Right lobe of liver (tissue), 6 donors: ENCODE measurements at regions not wholly inside any gene's neighbourhood (a gene's known extent, or its start where the extent isn't known, plus 50 kb on each side); places are given as distances from the start of the nearest gene placed in this dataset.

ENCODE experiments used
- ATAC-seq, 4 donors: fragments of 200-7000 bp; cut with Tn5 transposase; one replicate each; pipeline ENCODE4 v1.9.1; 2020; ENCODE audit warnings: mild to moderate bottlenecking in 4 of 4, moderate library complexity in 4 of 4
- DNase-seq, 3 donors: peaks; one replicate each; pipeline ENCODE4 v3.0.0-alpha.2; 2020
- H3K27ac ChIP-seq, 3 donors: fragments of 200-600 bp; one replicate each; pipeline ENCODE4 v1.8.0; 2022
- H3K27me3 ChIP-seq, 2 donors: fragments of 200-600 bp; one replicate each; pipeline ENCODE4 v1.8.0; 2022
- H3K36me3 ChIP-seq, 4 donors: fragments of 200-600 bp; sonication (generic) in 1 of 4; one replicate each; pipeline versions ENCODE4 v1.5.1 to v1.8.0; 2017 to 2022; ENCODE audit warnings: control low read depth in 1 of 4
- H3K4me1 ChIP-seq, 4 donors: fragments of 200-600 bp; sonication (generic) in 1 of 4; one replicate each; pipeline versions ENCODE4 v1.5.1 to v1.8.0; 2017 to 2022; ENCODE audit warnings: control low read depth in 1 of 4
- H3K4me3 ChIP-seq, 3 donors: fragments of 200-600 bp; one replicate each; pipeline ENCODE4 v1.8.0; 2022
- H3K9me3 ChIP-seq, 4 donors: fragments of 200-600 bp; sonication (generic) in 1 of 4; one replicate each; pipeline versions ENCODE4 v1.5.1 to v1.8.0; 2017 to 2022; ENCODE audit warnings: control low read depth in 1 of 4
- POLR2A ChIP-seq: fragments of 450-650 bp; IDR thresholded peaks from one replicate; pipeline ENCODE4 v1.6.1; 2017; ENCODE audit warnings: antibody characterized with exemption, mild to moderate bottlenecking
- WGBS: methylation state at CpG from one replicate; pipeline ENCODE4 v1.1.6; 2018; ENCODE audit warnings: low coverage, low lambda C conversion rate; ENCODE audit not compliant: insufficient coverage; ENCODE audit errors: missing lambda C conversion rate; 5-methylcytosine and 5-hydroxymethylcytosine counted together
- intact Hi-C, 2 donors: fragments of 100-400 bp; cut with DNase I; formaldehyde crosslinking; loops; one replicate each; pipeline versions ENCODE4 v1.11.2 to v1.14.1; 2022
- TF ChIP-seq, protein P1 (sequence below), 4 donors: fragments of 200-600 bp in 3 of 4; fragments of 450-650 bp in 1 of 4; IDR thresholded peaks; one replicate each; pipeline versions ENCODE4 v1.5.1 to v1.8.0; 2016 to 2022; ENCODE audit warnings: antibody characterized with exemption in 4 of 4, mild to moderate bottlenecking in 2 of 4
- donor health status: DM: no; HTN: yes; CAD: no.
- donor health status: DM: no; HTN: no; CAD: no.
- donor health status: DM: no; HTN: no; CAD: no.
- donor health status: DM: no; HTN: yes; CAD: no.
- donor health status: DM: no; HTN: yes; CAD: no.

DNA sequence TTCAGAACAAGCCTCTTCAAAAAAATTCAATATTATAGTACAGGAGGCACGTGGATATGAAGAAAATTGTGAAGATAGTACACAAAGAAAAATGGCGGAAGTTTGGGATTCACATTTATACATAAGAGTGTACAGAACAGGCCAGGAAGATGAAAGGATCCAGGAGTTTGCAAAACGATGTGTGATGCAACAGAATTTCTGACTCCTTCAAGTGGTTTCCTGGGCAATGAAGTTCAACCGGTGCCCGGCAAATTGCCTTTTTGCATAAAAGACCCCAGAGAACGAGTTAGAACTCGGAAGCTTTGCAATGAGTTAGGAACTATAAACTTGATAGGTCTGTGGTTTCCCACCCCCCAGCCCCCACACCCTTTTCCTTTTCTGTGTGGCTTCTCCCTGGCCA, 189.1 kb downstream of the SALL1 start:
- intact Hi-C loops, result no loop called here

DNA sequence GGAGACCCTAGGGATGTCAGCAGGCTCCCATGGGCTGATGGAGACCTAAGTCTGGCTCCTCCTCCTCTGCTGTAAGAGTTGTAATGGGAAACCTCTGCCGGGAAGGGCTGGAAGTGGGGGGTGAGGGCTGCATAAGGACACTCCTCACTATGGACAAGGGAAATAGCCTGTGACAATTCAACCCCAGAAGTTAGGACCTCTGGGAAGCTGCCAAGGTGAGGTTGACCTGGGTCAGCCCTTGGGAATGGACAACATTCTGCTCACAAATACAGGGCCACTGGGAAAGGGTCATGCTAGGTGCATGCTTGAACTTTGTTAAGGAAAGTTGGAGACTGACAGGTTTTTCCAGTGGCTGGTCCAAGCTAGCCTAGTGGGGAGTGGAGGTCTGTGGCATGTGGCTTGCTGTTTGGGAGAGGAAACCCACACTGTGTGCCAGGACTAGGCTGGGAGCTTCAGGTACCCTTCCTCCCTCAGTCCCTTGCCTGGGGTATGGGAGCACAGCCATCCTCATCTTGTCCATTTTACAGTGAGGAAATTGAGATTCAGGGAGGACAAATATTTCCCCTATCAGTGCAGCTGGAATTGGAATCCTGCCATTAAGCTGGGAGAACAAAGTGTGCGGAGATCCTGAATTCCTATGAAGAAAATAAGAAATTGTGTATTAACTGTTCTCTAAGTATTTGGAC, 190.4 kb downstream of the SALL1 start:
- H3K4me1 ChIP-seq, result peaks cover 0 to 38% (median 8%) of the 10 kb centered on the region in 4 donors
- no peaks in the 10 kb centered on the region for H3K36me3 ChIP-seq
- intact Hi-C loops, result no loop called here
- H3K27me3 ChIP-seq, result no peaks in the 10 kb centered on the region
- WGBS, result 33% methylated on average over 1 of the region's 2 CpGs
- DNase-seq (peak; percentile 65 to 87 (median 66)), ATAC-seq (peak; percentile 82 to 89 (median 86))
- peak overlapping the region in 1 of 3 donors; percentile 67 for H3K27ac ChIP-seq
- H3K9me3 ChIP-seq, result no peaks in the 10 kb centered on the region
- TF ChIP-seq, protein P1, sequence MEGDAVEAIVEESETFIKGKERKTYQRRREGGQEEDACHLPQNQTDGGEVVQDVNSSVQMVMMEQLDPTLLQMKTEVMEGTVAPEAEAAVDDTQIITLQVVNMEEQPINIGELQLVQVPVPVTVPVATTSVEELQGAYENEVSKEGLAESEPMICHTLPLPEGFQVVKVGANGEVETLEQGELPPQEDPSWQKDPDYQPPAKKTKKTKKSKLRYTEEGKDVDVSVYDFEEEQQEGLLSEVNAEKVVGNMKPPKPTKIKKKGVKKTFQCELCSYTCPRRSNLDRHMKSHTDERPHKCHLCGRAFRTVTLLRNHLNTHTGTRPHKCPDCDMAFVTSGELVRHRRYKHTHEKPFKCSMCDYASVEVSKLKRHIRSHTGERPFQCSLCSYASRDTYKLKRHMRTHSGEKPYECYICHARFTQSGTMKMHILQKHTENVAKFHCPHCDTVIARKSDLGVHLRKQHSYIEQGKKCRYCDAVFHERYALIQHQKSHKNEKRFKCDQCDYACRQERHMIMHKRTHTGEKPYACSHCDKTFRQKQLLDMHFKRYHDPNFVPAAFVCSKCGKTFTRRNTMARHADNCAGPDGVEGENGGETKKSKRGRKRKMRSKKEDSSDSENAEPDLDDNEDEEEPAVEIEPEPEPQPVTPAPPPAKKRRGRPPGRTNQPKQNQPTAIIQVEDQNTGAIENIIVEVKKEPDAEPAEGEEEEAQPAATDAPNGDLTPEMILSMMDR (IDR thresholded peaks at IDR 0.05), result no peak
- H3K4me3 ChIP-seq, result no peak overlapping the region

More for the DNA sequence above, 189.1 kb downstream of the SALL1 start:
- H3K27ac ChIP-seq, result no peak overlapping the region
- ATAC-seq, result no peak
- H3K4me1 ChIP-seq, result peaks cover 0 to 35% (median 8%) of the 10 kb centered on the region in 4 donors
- no peak overlapping the region for H3K4me3 ChIP-seq
- no peaks in the 10 kb centered on the region for H3K9me3 ChIP-seq
- WGBS, result 79% methylated on average over 7 of the region's 7 CpGs
- DNase-seq, result no peak
- H3K36me3 ChIP-seq, result no peaks in the 10 kb centered on the region
- no peaks in the 10 kb centered on the region for H3K27me3 ChIP-seq
- TF ChIP-seq, protein P1 (IDR thresholded peaks at IDR 0.05), result no peak
- no peak for TF ChIP-seq POLR2A

DNA sequence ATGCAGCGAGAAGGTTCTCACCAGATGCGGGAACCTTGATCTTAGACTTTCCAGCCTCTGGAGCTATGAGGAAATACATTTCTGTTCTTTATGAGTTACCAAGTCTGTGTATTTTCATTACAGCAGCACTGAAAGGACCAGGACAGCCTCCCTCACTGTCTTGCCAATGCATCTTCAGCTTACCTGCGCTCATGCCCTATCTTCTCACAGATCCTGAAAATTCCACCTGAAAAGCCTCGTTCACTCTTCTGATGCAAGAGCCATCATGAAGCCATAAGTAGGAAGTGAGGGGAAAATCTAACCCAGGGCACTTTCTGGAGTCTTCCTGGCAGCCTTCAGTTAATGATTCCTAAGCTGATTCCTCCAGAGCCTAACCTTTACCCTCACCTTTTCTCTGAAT, 194.0 kb downstream of the SALL1 start:
- DNase-seq, result no peak
- no peak for ATAC-seq
- Histone ChIP-seq H3K27ac (no peak overlapping the region), H3K4me3 (no peak overlapping the region), H3K27me3 (no peaks in the 10 kb centered on the region), H3K9me3 (no peaks in the 10 kb centered on the region), H3K4me1 (peaks cover 0 to 27% (median 8%) of the 10 kb centered on the region in 4 donors), H3K36me3 (no peaks in the 10 kb centered on the region)
- intact Hi-C loops, result no loop called here
- 83% methylated on average over 2 of the region's 4 CpGs for WGBS
- no peak for TF ChIP-seq POLR2A
- TF ChIP-seq, protein P1 (IDR thresholded peaks at IDR 0.05), result no peak

DNA sequence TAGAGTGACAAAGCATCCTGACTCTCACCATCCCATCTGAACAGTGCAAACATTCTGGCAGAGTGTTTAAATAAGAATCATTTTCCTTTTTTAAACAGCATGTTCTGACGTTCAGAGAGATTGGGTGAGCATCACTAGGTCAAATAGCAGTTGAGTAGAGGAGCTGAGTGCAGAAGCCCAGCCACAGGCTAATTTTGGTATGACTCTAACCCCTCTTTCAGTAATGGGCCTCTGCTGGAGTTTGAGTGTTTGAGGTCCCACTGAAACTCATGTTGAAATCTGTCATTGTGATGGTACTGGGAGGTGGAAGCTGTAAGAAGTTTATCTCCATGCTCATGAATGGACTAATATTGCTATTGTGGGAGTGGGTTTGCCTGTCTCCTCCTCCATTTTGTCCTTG, 194.4 kb downstream of the SALL1 start:
- intact Hi-C loops, result no loop called here
- no peak for TF ChIP-seq POLR2A
- TF ChIP-seq, protein P1 (IDR thresholded peaks at IDR 0.05), result no peak
- Histone ChIP-seq H3K36me3 (no peaks in the 10 kb centered on the region), H3K27ac (no peak overlapping the region), H3K27me3 (no peaks in the 10 kb centered on the region), H3K9me3 (no peaks in the 10 kb centered on the region), H3K4me1 (peaks cover 0 to 27% (median 8%) of the 10 kb centered on the region in 4 donors), H3K4me3 (no peak overlapping the region)
- no CpG with 5 or more reads among the region's 1 CpG for WGBS
- ATAC-seq (no peak), DNase-seq (no peak)
